ENCODE measurements at regions not wholly inside any gene's neighbourhood (a gene's known extent, or its start where the extent isn't known, plus 50 kb on each side); places are given as distances from the start of the nearest gene placed in this dataset.
"Not testable (repeated sequence)": the region's sequence is repeated elsewhere in the genome, so short reads cannot be mapped to it uniquely, and the experiment has no call there.

DNA sequence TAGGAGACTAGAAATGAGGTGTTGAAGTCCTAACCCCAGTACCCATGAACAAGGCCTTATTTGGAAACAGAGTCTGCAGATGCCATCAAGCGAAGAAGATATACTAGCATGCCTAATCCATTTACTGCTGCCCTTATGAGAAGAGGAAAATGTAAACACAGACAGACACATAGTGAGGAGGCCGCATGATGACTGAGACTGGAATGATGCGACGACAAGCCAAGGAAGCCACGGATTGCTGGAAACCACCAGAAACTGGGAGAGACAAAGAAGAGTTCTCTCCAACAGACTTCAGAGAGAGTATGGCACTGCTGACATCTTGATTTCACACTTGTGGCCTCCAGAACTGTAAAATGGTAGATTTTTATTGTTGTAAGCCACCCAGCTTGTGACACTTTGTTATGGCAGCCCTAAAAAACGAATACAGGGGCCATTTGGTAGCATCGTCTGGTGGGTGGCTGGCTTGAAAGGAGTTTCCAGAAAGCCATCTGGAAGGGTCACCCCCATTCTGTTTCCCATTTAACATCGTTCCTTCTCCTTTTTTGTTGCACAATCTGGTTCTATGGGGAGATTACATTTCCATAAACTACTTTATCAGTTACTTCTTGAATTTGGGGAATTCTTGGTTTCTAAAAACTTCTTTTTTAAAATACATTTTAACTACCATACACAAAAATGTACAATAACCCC lies 193.1 kb downstream of the HSD17B3 start:
- Histone ChIP-seq H3K4me1 (ENCODE audit: insufficient read depth, low read length) (no peaks in the 10 kb centered on the region), H3K4me3 (ENCODE audit: insufficient read depth, low read length) (no peak overlapping the region), H3K79me2 (ENCODE audit: insufficient read depth, low read length) (no peaks in the 10 kb centered on the region), H3K27me3 (ENCODE audit: insufficient read depth, low read length) (peaks cover 2% of the 10 kb centered on the region), H4K20me1 (ENCODE audit: insufficient read depth, low read length) (no peaks in the 10 kb centered on the region), H3K9me3 (ENCODE audit: low read depth, low read length) (no peaks in the 10 kb centered on the region), H2AFZ (ENCODE audit: low read length) (no peak overlapping the region), H3K36me3 (ENCODE audit: insufficient read depth, low read length) (no peaks in the 10 kb centered on the region), H3K4me2 (ENCODE audit: insufficient read depth, low read length) (no peak overlapping the region), H3K27ac (ENCODE audit: low read depth, low read length) (no peak overlapping the region)
- TF ChIP-seq, protein P1, sequence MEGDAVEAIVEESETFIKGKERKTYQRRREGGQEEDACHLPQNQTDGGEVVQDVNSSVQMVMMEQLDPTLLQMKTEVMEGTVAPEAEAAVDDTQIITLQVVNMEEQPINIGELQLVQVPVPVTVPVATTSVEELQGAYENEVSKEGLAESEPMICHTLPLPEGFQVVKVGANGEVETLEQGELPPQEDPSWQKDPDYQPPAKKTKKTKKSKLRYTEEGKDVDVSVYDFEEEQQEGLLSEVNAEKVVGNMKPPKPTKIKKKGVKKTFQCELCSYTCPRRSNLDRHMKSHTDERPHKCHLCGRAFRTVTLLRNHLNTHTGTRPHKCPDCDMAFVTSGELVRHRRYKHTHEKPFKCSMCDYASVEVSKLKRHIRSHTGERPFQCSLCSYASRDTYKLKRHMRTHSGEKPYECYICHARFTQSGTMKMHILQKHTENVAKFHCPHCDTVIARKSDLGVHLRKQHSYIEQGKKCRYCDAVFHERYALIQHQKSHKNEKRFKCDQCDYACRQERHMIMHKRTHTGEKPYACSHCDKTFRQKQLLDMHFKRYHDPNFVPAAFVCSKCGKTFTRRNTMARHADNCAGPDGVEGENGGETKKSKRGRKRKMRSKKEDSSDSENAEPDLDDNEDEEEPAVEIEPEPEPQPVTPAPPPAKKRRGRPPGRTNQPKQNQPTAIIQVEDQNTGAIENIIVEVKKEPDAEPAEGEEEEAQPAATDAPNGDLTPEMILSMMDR (IDR thresholded peaks at IDR 0.05; ENCODE audit: extremely low read depth, low read depth, low read length), result no peak
- no peak for DNase-seq (ENCODE audit: insufficient read length, low spot score, missing footprints)

DNA sequence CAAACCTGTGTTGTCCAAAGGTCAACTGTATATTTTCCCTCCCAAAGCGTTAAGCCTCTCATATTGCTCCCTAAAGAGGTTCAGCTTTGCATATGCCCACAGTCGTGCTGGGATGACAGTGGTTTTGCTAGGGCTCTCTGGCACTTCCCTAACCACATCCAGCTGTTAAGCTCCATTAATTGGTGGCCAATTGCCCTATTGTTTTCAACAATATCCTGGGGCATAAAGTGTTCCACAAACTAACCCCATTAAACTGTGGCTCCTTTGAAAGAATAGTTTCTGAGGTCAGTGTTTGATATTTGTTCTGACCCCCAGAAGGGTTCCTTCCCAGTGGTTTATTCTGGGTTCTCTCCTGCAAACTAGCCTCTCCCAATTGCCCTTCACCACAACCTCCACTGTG lies 194.5 kb downstream of the HSD17B3 start:
- Histone ChIP-seq H4K20me1 (ENCODE audit: insufficient read depth, low read length) (no peaks in the 10 kb centered on the region), H3K4me3 (ENCODE audit: insufficient read depth, low read length) (no peak overlapping the region), H3K79me2 (ENCODE audit: insufficient read depth, low read length) (no peaks in the 10 kb centered on the region), H3K36me3 (ENCODE audit: insufficient read depth, low read length) (no peaks in the 10 kb centered on the region), H3K27ac (ENCODE audit: low read depth, low read length) (no peak overlapping the region), H3K27me3 (ENCODE audit: insufficient read depth, low read length) (peaks cover 2% of the 10 kb centered on the region), H2AFZ (ENCODE audit: low read length) (no peak overlapping the region), H3K4me2 (ENCODE audit: insufficient read depth, low read length) (no peak overlapping the region), H3K4me1 (ENCODE audit: insufficient read depth, low read length) (no peaks in the 10 kb centered on the region), H3K9me3 (ENCODE audit: low read depth, low read length) (no peaks in the 10 kb centered on the region)
- TF ChIP-seq, protein P1 (IDR thresholded peaks at IDR 0.05; ENCODE audit: extremely low read depth, low read depth, low read length), result no peak
- no peak for DNase-seq (ENCODE audit: insufficient read length, low spot score, missing footprints)

DNA sequence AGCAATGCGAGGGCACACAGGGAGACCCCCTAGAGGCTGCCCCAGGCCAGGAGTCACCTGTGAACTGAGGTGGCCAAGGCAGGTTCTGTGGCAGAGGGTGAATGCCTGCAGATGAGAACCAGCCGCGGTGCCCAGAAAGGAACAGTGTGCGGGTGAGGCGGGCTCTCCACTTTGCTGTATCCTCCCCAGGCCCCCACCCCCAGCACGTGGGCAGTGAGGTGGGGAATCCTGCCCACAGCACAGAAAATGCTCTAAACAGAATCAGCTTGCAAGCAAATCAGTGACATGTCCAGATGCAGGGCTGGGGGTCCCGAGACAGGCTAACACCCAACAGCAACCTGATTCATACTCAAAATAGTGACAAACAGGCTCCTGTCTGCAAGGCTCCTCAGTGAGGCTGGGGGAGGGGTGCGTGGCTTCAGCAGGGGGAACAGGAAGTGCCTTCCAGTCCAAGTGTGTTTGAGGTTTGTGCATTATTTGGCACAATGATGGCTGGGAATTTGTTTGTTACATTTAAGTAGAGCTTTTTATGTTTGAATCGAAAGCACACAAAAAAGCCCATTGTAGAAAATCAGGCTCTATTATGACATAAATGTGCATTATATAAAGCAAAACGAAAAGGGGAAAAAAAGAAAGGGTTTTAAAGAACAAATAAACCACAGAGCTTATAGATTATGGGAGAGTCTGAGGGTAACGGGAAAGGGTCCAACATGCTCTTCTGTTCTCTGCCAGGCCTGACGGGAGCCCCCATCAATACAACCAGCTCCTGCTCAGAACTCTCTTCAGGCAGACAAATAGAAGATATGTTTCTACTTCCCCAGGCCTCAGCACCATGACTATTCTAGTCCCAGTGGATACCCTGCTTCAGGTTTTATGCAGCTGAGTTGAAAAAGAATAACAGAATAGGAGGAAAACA lies 201.3 kb downstream of the HSD17B3 start:
- Histone ChIP-seq H3K79me2 (ENCODE audit: insufficient read depth, low read length) (no peaks in the 10 kb centered on the region), H2AFZ (ENCODE audit: low read length) (no peak overlapping the region), H3K4me3 (ENCODE audit: insufficient read depth, low read length) (no peak overlapping the region), H3K36me3 (ENCODE audit: insufficient read depth, low read length) (no peaks in the 10 kb centered on the region), H3K27ac (ENCODE audit: low read depth, low read length) (no peak overlapping the region), H3K4me2 (ENCODE audit: insufficient read depth, low read length) (no peak overlapping the region), H3K27me3 (ENCODE audit: insufficient read depth, low read length) (no peaks in the 10 kb centered on the region), H3K9me3 (ENCODE audit: low read depth, low read length) (no peaks in the 10 kb centered on the region), H3K4me1 (ENCODE audit: insufficient read depth, low read length) (no peaks in the 10 kb centered on the region), H4K20me1 (ENCODE audit: insufficient read depth, low read length) (no peaks in the 10 kb centered on the region)
- DNase-seq (ENCODE audit: insufficient read length, low spot score, missing footprints), result no peak
- TF ChIP-seq, protein P1 (IDR thresholded peaks at IDR 0.05; ENCODE audit: extremely low read depth, low read depth, low read length), result no peak

DNA sequence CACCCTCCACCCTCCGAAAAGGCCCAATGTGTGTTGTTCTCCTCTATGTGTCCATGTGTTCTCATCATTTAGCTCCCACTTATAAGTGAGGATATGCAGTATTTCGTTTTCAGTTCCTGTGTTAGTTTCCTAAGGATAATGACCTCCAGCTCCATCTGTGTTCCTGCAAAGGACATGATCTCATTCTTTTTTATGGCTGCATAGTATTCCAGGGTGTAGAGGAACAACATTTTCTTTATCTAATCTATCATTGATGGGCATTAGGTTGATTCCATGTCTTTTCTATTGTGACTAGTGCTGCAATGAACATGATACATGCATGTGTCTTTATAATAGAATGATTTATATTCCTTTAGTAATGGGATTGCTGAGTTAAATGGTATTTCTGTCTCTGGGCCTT lies 211.3 kb downstream of the HSD17B3 start:
- not testable (repeated sequence) for DNase-seq (ENCODE audit: insufficient read length, low spot score, missing footprints); H3K27ac ChIP-seq (ENCODE audit: low read depth, low read length); H3K36me3 ChIP-seq (ENCODE audit: insufficient read depth, low read length); H2AFZ ChIP-seq (ENCODE audit: low read length); H3K79me2 ChIP-seq (ENCODE audit: insufficient read depth, low read length); H3K4me3 ChIP-seq (ENCODE audit: insufficient read depth, low read length); H3K27me3 ChIP-seq (ENCODE audit: insufficient read depth, low read length); H3K4me1 ChIP-seq (ENCODE audit: insufficient read depth, low read length); H4K20me1 ChIP-seq (ENCODE audit: insufficient read depth, low read length); H3K4me2 ChIP-seq (ENCODE audit: insufficient read depth, low read length); H3K9me3 ChIP-seq (ENCODE audit: low read depth, low read length)
